ENCODE measurements at regions not wholly inside any gene's neighbourhood (a gene's known extent, or its start where the extent isn't known, plus 50 kb on each side); places are given as distances from the start of the nearest gene placed in this dataset.

DNA sequence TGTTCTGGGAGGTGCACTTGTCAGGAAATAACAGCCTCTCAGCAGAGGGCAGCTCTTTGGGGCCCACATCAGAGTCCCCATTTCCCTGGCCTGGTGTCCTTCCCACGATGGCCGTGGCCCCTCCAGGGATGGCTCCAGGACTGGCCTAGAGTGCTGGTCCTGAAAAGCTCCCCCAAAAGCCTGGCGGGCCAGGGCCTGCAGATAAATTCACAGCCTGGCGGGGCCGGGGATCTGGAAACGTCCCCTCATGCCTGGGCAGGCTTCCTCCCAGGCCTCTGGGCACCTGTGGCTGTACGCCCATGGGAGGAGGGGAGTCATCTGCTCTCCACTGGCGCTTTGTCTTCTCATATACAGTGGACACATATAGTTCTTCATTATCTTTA, 52.6 kb upstream of the HS6ST1 start:
- TF ChIP-seq EZH2 (IDR thresholded peaks at IDR 0.05; ENCODE audit: low read length) = no peak
- TF ChIP-seq, protein P1, sequence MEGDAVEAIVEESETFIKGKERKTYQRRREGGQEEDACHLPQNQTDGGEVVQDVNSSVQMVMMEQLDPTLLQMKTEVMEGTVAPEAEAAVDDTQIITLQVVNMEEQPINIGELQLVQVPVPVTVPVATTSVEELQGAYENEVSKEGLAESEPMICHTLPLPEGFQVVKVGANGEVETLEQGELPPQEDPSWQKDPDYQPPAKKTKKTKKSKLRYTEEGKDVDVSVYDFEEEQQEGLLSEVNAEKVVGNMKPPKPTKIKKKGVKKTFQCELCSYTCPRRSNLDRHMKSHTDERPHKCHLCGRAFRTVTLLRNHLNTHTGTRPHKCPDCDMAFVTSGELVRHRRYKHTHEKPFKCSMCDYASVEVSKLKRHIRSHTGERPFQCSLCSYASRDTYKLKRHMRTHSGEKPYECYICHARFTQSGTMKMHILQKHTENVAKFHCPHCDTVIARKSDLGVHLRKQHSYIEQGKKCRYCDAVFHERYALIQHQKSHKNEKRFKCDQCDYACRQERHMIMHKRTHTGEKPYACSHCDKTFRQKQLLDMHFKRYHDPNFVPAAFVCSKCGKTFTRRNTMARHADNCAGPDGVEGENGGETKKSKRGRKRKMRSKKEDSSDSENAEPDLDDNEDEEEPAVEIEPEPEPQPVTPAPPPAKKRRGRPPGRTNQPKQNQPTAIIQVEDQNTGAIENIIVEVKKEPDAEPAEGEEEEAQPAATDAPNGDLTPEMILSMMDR (optimal IDR thresholded peaks at IDR 0.05 in 1 of 3, IDR thresholded peaks at IDR 0.05 in 1 of 3, conservative IDR thresholded peaks at IDR 0.05 in 1 of 3; ENCODE audit: extremely low read depth in 1 of 3, insufficient read depth in 2 of 3, low read length in 3 of 3) = no peak
- Histone ChIP-seq H2AFZ (ENCODE audit: control insufficient read depth, low read length) (no peak overlapping the region), H4K20me1 (ENCODE audit: control insufficient read depth, extremely low read depth, insufficient read depth, low read length) (no peaks in the 10 kb centered on the region), H3K9me3 (ENCODE audit: control insufficient read depth, low read depth, low read length) (no peaks in the 10 kb centered on the region), H3K27ac (ENCODE audit: control insufficient read depth, insufficient read depth, low read length) (no peak overlapping the region), H3K79me2 (ENCODE audit: control insufficient read depth, insufficient read depth, low read length) (no peaks in the 10 kb centered on the region), H3K27me3 (ENCODE audit: control insufficient read depth, extremely low read depth, insufficient read depth, low read length) (no peaks in the 10 kb centered on the region), H3K9me1 (ENCODE audit: control insufficient read depth, extremely low read depth, insufficient read depth, low read length) (no peaks in the 10 kb centered on the region), H3K4me2 (ENCODE audit: control insufficient read depth, extremely low read depth, insufficient read depth, low read depth, low read length) (no peak overlapping the region), H3K4me1 (ENCODE audit: control insufficient read depth, extremely low read depth, insufficient read depth, low read length) (peaks cover 46% of the 10 kb centered on the region), H3K9ac (ENCODE audit: control insufficient read depth, extremely low read depth, insufficient read depth, low read length) (no peak overlapping the region), H3K4me3 (ENCODE audit: control insufficient read depth in 2 of 3, extremely low read depth in 1 of 3, insufficient read depth in 2 of 3, low read depth in 1 of 3, low read length in 3 of 3) (no peak overlapping the region), H3K36me3 (ENCODE audit: control insufficient read depth in 2 of 2, extremely low read depth in 1 of 2, insufficient read depth in 2 of 2, low read length in 2 of 2) (no peaks in the 10 kb centered on the region)
- DNase-seq (ENCODE audit: low read depth, low spot score) (no peak), FAIRE-seq (no peak)
- dilution Hi-C loops (cut with MboI; ENCODE audit: extremely low pct_ligation_motif_present, low sequenced_read_pairs) = no loop called here

DNA sequence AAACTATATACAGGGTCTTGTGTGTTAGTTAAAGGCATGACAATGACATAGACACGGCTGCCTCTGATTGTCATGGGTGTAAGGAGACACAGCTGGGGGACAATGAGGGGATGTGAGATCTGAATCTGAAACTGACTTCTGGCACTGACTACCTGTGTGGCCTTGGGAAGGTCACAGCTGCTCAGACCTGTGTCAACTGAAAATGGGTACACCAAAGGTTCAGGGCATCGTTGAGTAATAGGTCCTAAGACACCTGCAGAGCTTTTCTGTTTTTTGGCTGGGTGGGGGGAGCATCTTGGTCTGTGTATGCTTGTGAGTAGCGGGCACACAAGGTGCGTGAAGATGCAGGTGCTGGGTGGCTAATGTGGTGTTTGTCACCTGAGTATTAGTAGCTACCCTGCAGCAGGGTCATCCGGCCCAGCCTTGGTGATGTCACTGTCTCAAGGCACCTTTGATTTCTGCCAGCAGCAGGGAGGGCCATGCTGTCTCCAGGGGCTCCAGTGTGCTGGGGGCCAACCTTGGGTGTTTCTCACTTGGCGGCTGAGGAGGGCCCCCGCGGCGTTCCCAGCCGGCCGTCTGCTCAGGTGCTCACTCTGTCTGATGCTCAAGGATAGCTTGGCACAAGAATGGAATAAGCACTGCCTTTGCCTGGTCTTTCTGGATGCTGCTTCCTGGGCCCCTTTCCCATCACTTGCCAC, 53.1 kb upstream of the HS6ST1 start:
- Histone ChIP-seq H3K9ac (ENCODE audit: control insufficient read depth, extremely low read depth, insufficient read depth, low read length) (no peak overlapping the region), H3K4me1 (ENCODE audit: control insufficient read depth, extremely low read depth, insufficient read depth, low read length) (peaks cover 50% of the 10 kb centered on the region), H3K27ac (ENCODE audit: control insufficient read depth, insufficient read depth, low read length) (no peak overlapping the region), H3K36me3 (ENCODE audit: control insufficient read depth in 2 of 2, extremely low read depth in 1 of 2, insufficient read depth in 2 of 2, low read length in 2 of 2) (no peaks in the 10 kb centered on the region), H2AFZ (ENCODE audit: control insufficient read depth, low read length) (no peak overlapping the region), H3K4me2 (ENCODE audit: control insufficient read depth, extremely low read depth, insufficient read depth, low read depth, low read length) (no peak overlapping the region), H4K20me1 (ENCODE audit: control insufficient read depth, extremely low read depth, insufficient read depth, low read length) (no peaks in the 10 kb centered on the region), H3K27me3 (ENCODE audit: control insufficient read depth, extremely low read depth, insufficient read depth, low read length) (no peaks in the 10 kb centered on the region), H3K79me2 (ENCODE audit: control insufficient read depth, insufficient read depth, low read length) (no peaks in the 10 kb centered on the region), H3K9me3 (ENCODE audit: control insufficient read depth, low read depth, low read length) (no peaks in the 10 kb centered on the region), H3K4me3 (ENCODE audit: control insufficient read depth in 2 of 3, extremely low read depth in 1 of 3, insufficient read depth in 2 of 3, low read depth in 1 of 3, low read length in 3 of 3) (no peak overlapping the region), H3K9me1 (ENCODE audit: control insufficient read depth, extremely low read depth, insufficient read depth, low read length) (no peaks in the 10 kb centered on the region)
- dilution Hi-C loops (cut with MboI; ENCODE audit: extremely low pct_ligation_motif_present, low sequenced_read_pairs) = no loop called here
- DNase-seq (ENCODE audit: low read depth, low spot score) (no peak), FAIRE-seq (no peak)
- TF ChIP-seq, protein P1 (optimal IDR thresholded peaks at IDR 0.05 in 1 of 3, IDR thresholded peaks at IDR 0.05 in 1 of 3, conservative IDR thresholded peaks at IDR 0.05 in 1 of 3; ENCODE audit: extremely low read depth in 1 of 3, insufficient read depth in 2 of 3, low read length in 3 of 3) = no peak
- TF ChIP-seq EZH2 (IDR thresholded peaks at IDR 0.05; ENCODE audit: low read length) = no peak
